GM18858 (cell line): ENCODE measurements at regions not wholly inside any gene's neighbourhood (a gene's known extent, or its start where the extent isn't known, plus 50 kb on each side); places are given as distances from the start of the nearest gene placed in this dataset.

Experiments used
- ATAC-seq: cut with Tn5 transposase; IDR thresholded peaks from one replicate; pipeline ENCODE4 v1.9.1; 2021; ENCODE audit not compliant: unreplicated experiment

- no peak for ATAC-seq
These were observed 686.6 kb downstream of the BRD1 start for GRCh38 chr22:49140911-49141665.

GRCh38 chr22:49139492-49140151 lies 688.1 kb downstream of the BRD1 start:
- no peak for ATAC-seq

GRCh38 chr22:49138250-49138790 lies 689.4 kb downstream of the BRD1 start:
- no peak for ATAC-seq

GRCh38 chr22:49137206-49137840 lies 690.4 kb downstream of the BRD1 start:
- ATAC-seq = no peak

GRCh38 chr22:49136816-49137180 lies 690.9 kb downstream of the BRD1 start:
- no peak for ATAC-seq

GRCh38 chr22:49136041-49136815 lies 691.4 kb downstream of the BRD1 start:
- no peak for ATAC-seq

GRCh38 chr22:49134076-49134475 lies 693.6 kb downstream of the BRD1 start:
- ATAC-seq = no peak

- ATAC-seq = no peak
These were observed 694.1 kb downstream of the BRD1 start for GRCh38 chr22:49133541-49133940.

- ATAC-seq = no peak
These were observed 695.7 kb downstream of the BRD1 start for GRCh38 chr22:49132009-49132408.

GRCh38 chr22:49129736-49130135 lies 697.9 kb downstream of the BRD1 start:
- no peak for ATAC-seq

GRCh38 chr22:49128874-49129273 lies 698.8 kb downstream of the BRD1 start:
- no peak for ATAC-seq

- ATAC-seq = no peak
These were observed 703.1 kb downstream of the BRD1 start for GRCh38 chr22:49124608-49125007.

GRCh38 chr22:49123621-49124192 lies 704.0 kb downstream of the BRD1 start:
- ATAC-seq = no peak

GRCh38 chr22:49119551-49119952 lies 708.1 kb downstream of the BRD1 start:
- ATAC-seq = no peak

- no peak for ATAC-seq
These were observed 709.6 kb downstream of the BRD1 start for GRCh38 chr22:49118065-49118464.

GRCh38 chr22:49117486-49117885 lies 710.2 kb downstream of the BRD1 start:
- ATAC-seq = no peak

GRCh38 chr22:49116486-49117120 lies 711.1 kb downstream of the BRD1 start:
- ATAC-seq = no peak

- no peak for ATAC-seq
These were observed 711.7 kb downstream of the BRD1 start for GRCh38 chr22:49116021-49116420.

GRCh38 chr22:49115197-49115596 lies 712.5 kb downstream of the BRD1 start:
- no peak for ATAC-seq

- ATAC-seq = no peak
These were observed 713.9 kb downstream of the BRD1 start for GRCh38 chr22:49113758-49114157.
